CD8-positive, alpha-beta memory T cell (primary cell): ENCODE measurements at regions not wholly inside any gene's neighbourhood (a gene's known extent, or its start where the extent isn't known, plus 50 kb on each side); places are given as distances from the start of the nearest gene placed in this dataset.

Experiments
- CTCF ChIA-PET: fragments of 350-600 bp; sonication (Branson Sonifier 250); formaldehyde crosslinking; loops from one replicate; lab custom pipeline; 2021; ENCODE audit warnings: antibody characterized with exemption; lab: Charles Lee
- POLR2A ChIA-PET: fragments of 350-600 bp; sonication (Branson Sonifier 250); formaldehyde crosslinking; loops from one replicate; lab custom pipeline; 2021; ENCODE audit warnings: antibody characterized with exemption; lab: Charles Lee
- DNase-seq, 5 donors: peaks; one replicate each; pipeline versions ENCODE4 v3.0.0 to v3.0.0-alpha.2; 2020 to 2022; ENCODE audit warnings: mixed read lengths in 1 of 5
- H3K27ac ChIP-seq: one replicate; pipeline ENCODE4 v1.7.0; 2013; ENCODE audit warnings: low read depth, mild to moderate bottlenecking, low read length, moderate library complexity
- H3K27me3 ChIP-seq: 2 replicates; pipeline ENCODE4 v1.7.0; 2013; ENCODE audit warnings: low read length, mild to moderate bottlenecking; ENCODE audit not compliant: insufficient read depth, poor library complexity, severe bottlenecking
- H3K36me3 ChIP-seq: 2 replicates; pipeline ENCODE4 v1.7.0; 2013; ENCODE audit warnings: mild to moderate bottlenecking, low read length, moderate library complexity; ENCODE audit not compliant: insufficient read depth
- H3K4me1 ChIP-seq: 2 replicates; pipeline ENCODE4 v1.7.0; 2013; ENCODE audit warnings: mild to moderate bottlenecking, low read length, moderate library complexity; ENCODE audit not compliant: insufficient read depth
- H3K4me3 ChIP-seq: 2 replicates; pipeline ENCODE4 v1.7.0; 2013; ENCODE audit warnings: mild to moderate bottlenecking, low read length
- H3K9me3 ChIP-seq: 2 replicates; pipeline ENCODE4 v1.7.0; 2013; ENCODE audit warnings: mild to moderate bottlenecking, low read length
- H3K27ac Mint-ChIP-seq, 8 donors: one replicate each; pipeline ENCODE4 v1.8.0; 2020 to 2021; ENCODE audit warnings: mixed read lengths in 8 of 8, mild to moderate bottlenecking in 6 of 8, inconsistent platforms in 3 of 8, moderate library complexity in 3 of 8
- H3K27me3 Mint-ChIP-seq, 2 donors: one replicate each; pipeline ENCODE4 v1.8.0; 2020 to 2021; ENCODE audit warnings: mixed read lengths in 2 of 2, mild to moderate bottlenecking in 1 of 2, moderate library complexity in 1 of 2
- H3K36me3 Mint-ChIP-seq, 3 donors: one replicate each; pipeline ENCODE4 v1.8.0; 2020 to 2021; ENCODE audit warnings: mixed read lengths in 3 of 3, inconsistent platforms in 1 of 3, mild to moderate bottlenecking in 1 of 3
- H3K4me1 Mint-ChIP-seq, 3 donors: one replicate each; pipeline ENCODE4 v1.8.0; 2020 to 2021; ENCODE audit warnings: mixed read lengths in 3 of 3, inconsistent platforms in 1 of 3, mild to moderate bottlenecking in 1 of 3
- H3K4me3 Mint-ChIP-seq, 7 donors: one replicate each; pipeline ENCODE4 v1.8.0; 2020 to 2021; ENCODE audit warnings: mixed read lengths in 7 of 7, mild to moderate bottlenecking in 6 of 7, moderate library complexity in 4 of 7, inconsistent platforms in 2 of 7
- H3K9me3 Mint-ChIP-seq, 5 donors: one replicate each; pipeline ENCODE4 v1.8.0; 2020 to 2022; ENCODE audit warnings: mixed read lengths in 5 of 5, mild to moderate bottlenecking in 3 of 5, moderate library complexity in 2 of 5, inconsistent platforms in 1 of 5

GRCh38 chr12:107475900-107476299 lies 209.7 kb upstream of the PWP1 start:
- Mint-ChIP-seq H3K36me3 (no peaks in the 10 kb centered on the region), H3K27me3 (no peaks in the 10 kb centered on the region), H3K4me3 (peak overlapping the region in 3 of 7 donors; percentile 23 to 39 (median 36)), H3K9me3 (no peaks in the 10 kb centered on the region), H3K4me1 (peaks cover 27 to 33% (median 32%) of the 10 kb centered on the region in 3 donors), H3K27ac (peak overlapping the region in 2 of 8 donors; percentile 14 to 29)
- no peak for DNase-seq
- ChIA-PET CTCF (no interaction called here), POLR2A (no interaction called here)
- Histone ChIP-seq H3K4me1 (peaks cover 13% of the 10 kb centered on the region), H3K4me3 (no peak overlapping the region), H3K27ac (no peak overlapping the region), H3K36me3 (no peaks in the 10 kb centered on the region), H3K27me3 (no peaks in the 10 kb centered on the region), H3K9me3 (no peaks in the 10 kb centered on the region)

GRCh38 chr12:107477018-107477417 lies 208.6 kb upstream of the PWP1 start:
- Mint-ChIP-seq H3K9me3 (no peaks in the 10 kb centered on the region), H3K4me3 (no peak overlapping the region), H3K36me3 (no peaks in the 10 kb centered on the region), H3K27ac (no peak overlapping the region), H3K4me1 (peaks cover 27 to 33% (median 32%) of the 10 kb centered on the region in 3 donors), H3K27me3 (no peaks in the 10 kb centered on the region)
- Histone ChIP-seq H3K4me3 (no peak overlapping the region), H3K4me1 (peaks cover 13% of the 10 kb centered on the region), H3K27me3 (no peaks in the 10 kb centered on the region), H3K36me3 (no peaks in the 10 kb centered on the region), H3K27ac (no peak overlapping the region), H3K9me3 (no peaks in the 10 kb centered on the region)
- no peak for DNase-seq
- ChIA-PET POLR2A (no interaction called here), CTCF (no interaction called here)

GRCh38 chr12:107477947-107478610 lies 207.5 kb upstream of the PWP1 start:
- Mint-ChIP-seq H3K27me3 (no peaks in the 10 kb centered on the region), H3K9me3 (no peaks in the 10 kb centered on the region), H3K4me3 (no peak overlapping the region), H3K27ac (no peak overlapping the region), H3K36me3 (no peaks in the 10 kb centered on the region), H3K4me1 (peaks cover 25 to 33% (median 32%) of the 10 kb centered on the region in 3 donors)
- Histone ChIP-seq H3K27me3 (no peaks in the 10 kb centered on the region), H3K4me1 (peaks cover 13% of the 10 kb centered on the region), H3K4me3 (no peak overlapping the region), H3K36me3 (no peaks in the 10 kb centered on the region), H3K9me3 (no peaks in the 10 kb centered on the region), H3K27ac (no peak overlapping the region)
- CTCF ChIA-PET, result no interaction called here
- POLR2A ChIA-PET, result no interaction called here
- no peak for DNase-seq

- H3K9me3 Mint-ChIP-seq, result no peaks in the 10 kb centered on the region
- H3K36me3 Mint-ChIP-seq, result no peaks in the 10 kb centered on the region
- DNase-seq, result no peak
- POLR2A ChIA-PET, result no interaction called here
- Histone ChIP-seq H3K36me3 (no peaks in the 10 kb centered on the region), H3K4me3 (no peak overlapping the region), H3K27me3 (no peaks in the 10 kb centered on the region), H3K9me3 (no peaks in the 10 kb centered on the region), H3K27ac (no peak overlapping the region), H3K4me1 (peaks cover 13% of the 10 kb centered on the region)
- H3K27me3 Mint-ChIP-seq, result peaks cover 0 to 1% of the 10 kb centered on the region in 2 donors
- no peak overlapping the region for H3K27ac Mint-ChIP-seq
- H3K4me1 Mint-ChIP-seq, result peaks cover 26 to 33% (median 33%) of the 10 kb centered on the region in 3 donors
- H3K4me3 Mint-ChIP-seq, result no peak overlapping the region
- CTCF ChIA-PET, result no interaction called here
These were observed 206.7 kb upstream of the PWP1 start for GRCh38 chr12:107478881-107479280.

- peaks cover 27 to 33% (median 30%) of the 10 kb centered on the region in 3 donors for H3K4me1 Mint-ChIP-seq
- ChIA-PET POLR2A (no interaction called here), CTCF (no interaction called here)
- H3K4me1 ChIP-seq, result peaks cover 3% of the 10 kb centered on the region
- no peaks in the 10 kb centered on the region for H3K27me3 ChIP-seq
- no peaks in the 10 kb centered on the region for H3K9me3 Mint-ChIP-seq
- H3K4me3 Mint-ChIP-seq, result no peak overlapping the region
- peak overlapping the region in 2 of 8 donors; percentile 13 to 28 for H3K27ac Mint-ChIP-seq
- H3K9me3 ChIP-seq, result no peaks in the 10 kb centered on the region
- H3K27me3 Mint-ChIP-seq, result peaks cover 0 to 6% of the 10 kb centered on the region in 2 donors
- H3K27ac ChIP-seq, result no peak overlapping the region
- no peaks in the 10 kb centered on the region for H3K36me3 ChIP-seq
- DNase-seq, result no peak
- H3K36me3 Mint-ChIP-seq, result no peaks in the 10 kb centered on the region
- H3K4me3 ChIP-seq, result no peak overlapping the region
These were observed 204.6 kb upstream of the PWP1 start for GRCh38 chr12:107480836-107481608.

- POLR2A ChIA-PET, result no interaction called here
- Histone ChIP-seq H3K4me3 (no peak overlapping the region), H3K4me1 (peaks cover 15% of the 10 kb centered on the region), H3K36me3 (no peaks in the 10 kb centered on the region), H3K9me3 (no peaks in the 10 kb centered on the region), H3K27ac (no peak overlapping the region), H3K27me3 (no peaks in the 10 kb centered on the region)
- no peak for DNase-seq
- H3K4me1 Mint-ChIP-seq, result peaks cover 44 to 49% (median 44%) of the 10 kb centered on the region in 3 donors
- no peak overlapping the region for H3K4me3 Mint-ChIP-seq
- H3K27ac Mint-ChIP-seq, result peak overlapping the region in 1 of 8 donors; percentile 27
- H3K27me3 Mint-ChIP-seq, result peaks cover 0 to 6% of the 10 kb centered on the region in 2 donors
- H3K36me3 Mint-ChIP-seq, result peaks cover 0 to 3% (median 0%) of the 10 kb centered on the region in 3 donors
- no peaks in the 10 kb centered on the region for H3K9me3 Mint-ChIP-seq
- CTCF ChIA-PET, result no interaction called here
These were observed 201.4 kb upstream of the PWP1 start for GRCh38 chr12:107484230-107484629.

GRCh38 chr12:107484941-107485340 lies 200.7 kb upstream of the PWP1 start:
- CTCF ChIA-PET, result no interaction called here
- POLR2A ChIA-PET, result no interaction called here
- peaks cover 42 to 45% (median 44%) of the 10 kb centered on the region in 3 donors for H3K4me1 Mint-ChIP-seq

GRCh38 chr12:107485731-107486130 lies 199.9 kb upstream of the PWP1 start:
- ChIA-PET CTCF (no interaction called here), POLR2A (no interaction called here)
- no peaks in the 10 kb centered on the region for H3K9me3 ChIP-seq
- Mint-ChIP-seq H3K9me3 (no peaks in the 10 kb centered on the region), H3K27me3 (peaks cover 0 to 6% of the 10 kb centered on the region in 2 donors), H3K4me3 (no peak overlapping the region), H3K4me1 (peaks cover 36 to 41% (median 39%) of the 10 kb centered on the region in 3 donors), H3K27ac (peak overlapping the region in 3 of 8 donors; percentile 1 to 83 (median 56)), H3K36me3 (peaks cover 0 to 3% (median 0%) of the 10 kb centered on the region in 3 donors)
- no peak overlapping the region for H3K4me3 ChIP-seq
- H3K4me1 ChIP-seq, result peaks cover 15% of the 10 kb centered on the region
- no peaks in the 10 kb centered on the region for H3K27me3 ChIP-seq
- no peak overlapping the region for H3K27ac ChIP-seq
- H3K36me3 ChIP-seq, result no peaks in the 10 kb centered on the region
- DNase-seq, result no peak

More at GRCh38 chr12:107484941-107485340, 200.7 kb upstream of the PWP1 start:
- H3K36me3 ChIP-seq, result no peaks in the 10 kb centered on the region
- no peaks in the 10 kb centered on the region for H3K9me3 ChIP-seq
- no peaks in the 10 kb centered on the region for H3K27me3 ChIP-seq
- H3K27ac ChIP-seq, result no peak overlapping the region
- Mint-ChIP-seq H3K4me3 (no peak overlapping the region), H3K9me3 (no peaks in the 10 kb centered on the region), H3K27ac (peak overlapping the region in 1 of 8 donors; percentile 4), H3K27me3 (peaks cover 0 to 6% of the 10 kb centered on the region in 2 donors), H3K36me3 (peaks cover 0 to 3% (median 0%) of the 10 kb centered on the region in 3 donors)
- peaks cover 15% of the 10 kb centered on the region for H3K4me1 ChIP-seq
- H3K4me3 ChIP-seq, result no peak overlapping the region
- DNase-seq, result no peak
